ENCODE measurements at regions not wholly inside any gene's neighbourhood (a gene's known extent, or its start where the extent isn't known, plus 50 kb on each side); places are given as distances from the start of the nearest gene placed in this dataset.
"Not testable (repeated sequence)": the region's sequence is repeated elsewhere in the genome, so short reads cannot be mapped to it uniquely, and the experiment has no call there.

- DNase-seq (ENCODE audit: low spot score) = no peak
These were observed 102.0 kb downstream of the VPREB1 start for GRCh38 chr22:22346401-22347107.

- DNase-seq (ENCODE audit: low spot score) = no peak
These were observed 103.7 kb downstream of the VPREB1 start for GRCh38 chr22:22348127-22348814.

GRCh38 chr22:22348815-22349454 is 104.3 kb downstream of the VPREB1 start:
- DNase-seq (ENCODE audit: low spot score) = no peak

- no peak for DNase-seq (ENCODE audit: low spot score)
These were observed 104.9 kb downstream of the VPREB1 start for GRCh38 chr22:22349455-22349836.

GRCh38 chr22:22351366-22351765 is 106.8 kb downstream of the VPREB1 start:
- no peak for DNase-seq (ENCODE audit: low spot score)

GRCh38 chr22:22352371-22352999 is 107.9 kb downstream of the VPREB1 start:
- no peak for DNase-seq (ENCODE audit: low spot score)

GRCh38 chr22:22355096-22355834 is 110.7 kb downstream of the VPREB1 start:
- DNase-seq (ENCODE audit: low spot score) = no peak

- peak; percentile 60 for DNase-seq (ENCODE audit: low spot score)
These were observed 112.7 kb downstream of the VPREB1 start for GRCh38 chr22:22357024-22357883.

GRCh38 chr22:22358152-22358551 is 113.6 kb downstream of the VPREB1 start:
- DNase-seq (ENCODE audit: low spot score) = no peak

- no peak for DNase-seq (ENCODE audit: low spot score)
These were observed 114.1 kb downstream of the VPREB1 start for GRCh38 chr22:22358686-22359085.

- no peak for DNase-seq (ENCODE audit: low spot score)
These were observed 114.9 kb downstream of the VPREB1 start for GRCh38 chr22:22359465-22359864.

- DNase-seq (ENCODE audit: low spot score) = no peak
These were observed 115.4 kb downstream of the VPREB1 start for GRCh38 chr22:22360014-22360413.

GRCh38 chr22:22362311-22362710 is 117.7 kb downstream of the VPREB1 start:
- DNase-seq (ENCODE audit: low spot score) = no peak

- DNase-seq (ENCODE audit: low spot score) = no peak
These were observed 118.3 kb downstream of the VPREB1 start for GRCh38 chr22:22362936-22363335.

GRCh38 chr22:22364207-22364606 is 119.6 kb downstream of the VPREB1 start:
- no peak for DNase-seq (ENCODE audit: low spot score)

- no peak for DNase-seq (ENCODE audit: low spot score)
These were observed 122.0 kb downstream of the VPREB1 start for GRCh38 chr22:22366537-22366936.

- no peak for DNase-seq (ENCODE audit: low spot score)
These were observed 123.9 kb downstream of the VPREB1 start for GRCh38 chr22:22368516-22368915.

GRCh38 chr22:22369219-22369963 is 124.8 kb downstream of the VPREB1 start:
- not testable (repeated sequence) for DNase-seq (ENCODE audit: low spot score)

GRCh38 chr22:22369964-22370270 is 125.3 kb downstream of the VPREB1 start:
- DNase-seq (ENCODE audit: low spot score) = no peak

GRCh38 chr22:22371031-22371541 is 126.5 kb downstream of the VPREB1 start:
- DNase-seq (ENCODE audit: low spot score) = no peak

Measured in CD4-positive, alpha-beta T cell treated with Interleukin-15 for 4 hours (primary cell).